HG02885 (cell line): ENCODE measurements at regions not wholly inside any gene's neighbourhood (a gene's known extent, or its start where the extent isn't known, plus 50 kb on each side); places are given as distances from the start of the nearest gene placed in this dataset.
"Not testable (repeated sequence)": the region's sequence is repeated elsewhere in the genome, so short reads cannot be mapped to it uniquely, and the experiment has no call there.

Experiments
- ATAC-seq: cut with Tn5 transposase; IDR thresholded peaks from one replicate; pipeline ENCODE4 v1.9.1; 2021; ENCODE audit warnings: mild to moderate bottlenecking; ENCODE audit not compliant: unreplicated experiment, poor library complexity

DNA sequence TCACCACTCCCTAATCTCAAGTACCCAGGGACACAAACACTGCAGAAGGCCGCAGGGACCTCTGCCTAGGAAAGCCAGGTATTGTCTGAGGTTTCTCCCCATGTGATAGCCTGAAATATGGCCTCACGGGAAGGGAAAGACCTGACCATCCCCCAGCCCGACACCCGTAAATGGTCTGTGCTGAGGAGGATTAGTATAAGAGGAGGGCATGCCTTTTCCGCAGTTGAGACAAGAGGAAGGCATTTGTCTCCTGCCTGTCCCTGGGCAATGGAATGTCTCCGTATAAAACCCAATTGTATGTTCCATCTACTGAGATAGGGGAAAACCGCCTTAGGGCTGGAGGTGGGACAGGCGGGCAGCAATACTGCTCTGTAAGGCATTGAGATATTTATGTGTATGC, 1082.1 kb downstream of the UQCRFS1 start:
- ATAC-seq, result not testable (repeated sequence)

DNA sequence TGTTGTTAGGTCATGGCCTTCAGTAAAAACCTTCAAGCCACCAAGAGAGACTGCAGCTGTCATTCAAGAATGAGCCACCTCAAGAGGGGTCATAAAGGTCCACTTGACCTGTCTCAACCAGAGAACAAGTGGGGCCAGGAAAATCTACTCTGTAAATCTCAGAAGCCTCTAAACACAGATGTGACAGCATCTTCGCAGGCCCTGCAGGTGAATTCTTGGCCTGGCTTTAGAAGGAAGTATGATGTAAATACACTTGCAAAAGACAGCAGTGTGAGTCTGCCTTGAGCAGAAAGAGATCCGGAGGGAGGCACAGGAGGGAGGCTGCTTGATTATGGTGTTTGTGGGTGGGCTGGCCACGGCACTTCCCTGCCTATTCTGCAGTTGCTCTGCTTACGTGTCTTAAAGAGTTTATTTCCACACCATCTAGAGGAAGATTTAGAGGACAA, 1082.9 kb downstream of the UQCRFS1 start:
- no peak for ATAC-seq

DNA sequence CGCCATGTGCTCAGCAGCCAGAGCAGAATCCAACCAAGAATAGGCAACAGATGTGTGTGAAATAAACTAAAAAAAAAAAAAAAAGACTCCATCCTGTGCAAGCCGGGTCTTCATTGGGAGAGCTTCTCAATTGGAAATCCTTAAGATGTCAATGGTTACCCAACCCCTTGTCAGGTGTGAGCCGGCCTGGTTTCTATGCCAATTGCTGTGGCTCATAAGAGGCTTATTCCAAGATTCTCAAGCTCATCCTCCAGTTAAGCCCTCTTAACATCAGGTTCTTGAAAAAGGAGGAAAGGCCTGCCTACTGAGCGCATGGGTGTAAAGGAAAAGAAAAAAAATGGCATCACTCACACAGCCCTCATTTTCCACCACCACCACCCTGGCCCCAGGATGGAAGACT, 1084.6 kb downstream of the UQCRFS1 start:
- ATAC-seq, result no peak

DNA sequence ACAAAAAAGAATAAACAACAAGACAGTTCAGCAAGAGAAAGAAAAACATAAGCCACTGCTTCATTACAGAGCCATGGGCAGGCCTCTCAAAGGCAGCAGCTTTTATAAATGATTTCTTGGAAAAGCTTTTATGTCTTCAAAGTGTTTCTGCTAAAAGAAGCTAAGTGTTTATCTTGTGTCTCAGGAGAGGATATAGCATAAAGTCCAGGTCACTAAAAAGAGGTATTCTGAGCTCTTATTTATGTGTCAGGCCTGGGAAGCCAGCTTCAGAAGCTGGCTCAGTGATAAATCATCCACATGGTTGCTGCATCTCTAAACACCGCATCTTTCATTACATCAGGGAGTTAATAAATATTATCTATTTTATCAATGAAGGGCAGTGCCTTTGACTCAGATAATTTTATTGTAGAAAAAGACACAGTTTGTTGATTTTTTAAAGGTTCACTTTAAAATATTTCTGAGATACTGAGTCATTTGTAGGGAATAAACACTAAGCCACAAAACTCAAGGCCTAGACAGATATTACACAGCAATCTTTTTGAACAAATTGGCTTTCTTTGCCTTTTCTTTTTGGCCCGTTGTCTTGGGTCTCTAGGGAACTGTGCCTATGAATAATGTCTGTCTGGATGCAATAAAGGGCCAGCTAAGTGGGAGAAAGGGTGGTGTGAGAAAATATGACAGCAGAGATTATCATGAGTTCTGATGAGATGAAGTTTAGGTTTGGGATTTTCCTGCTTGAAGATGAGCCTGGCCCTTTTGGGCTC, 1086.6 kb downstream of the UQCRFS1 start:
- ATAC-seq, result no peak

DNA sequence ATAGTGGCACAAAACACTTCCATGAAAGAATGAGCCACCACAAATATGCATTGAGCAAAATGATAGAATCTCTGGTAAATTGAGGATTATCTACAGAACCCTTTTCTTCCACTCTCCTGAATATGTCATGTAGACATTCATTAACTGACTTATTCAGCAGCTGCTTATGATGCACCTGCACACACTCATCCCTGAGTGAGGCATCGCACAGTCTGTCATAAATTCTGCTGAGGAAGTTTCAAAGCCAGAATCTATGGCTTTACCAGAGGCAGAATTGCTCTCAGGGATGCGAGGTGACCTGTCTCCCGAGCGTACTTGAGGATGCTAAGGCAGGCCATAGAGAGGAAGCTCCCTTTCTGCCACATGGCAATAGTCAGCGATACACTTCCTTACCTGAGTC, 1090.2 kb downstream of the UQCRFS1 start:
- no peak for ATAC-seq

DNA sequence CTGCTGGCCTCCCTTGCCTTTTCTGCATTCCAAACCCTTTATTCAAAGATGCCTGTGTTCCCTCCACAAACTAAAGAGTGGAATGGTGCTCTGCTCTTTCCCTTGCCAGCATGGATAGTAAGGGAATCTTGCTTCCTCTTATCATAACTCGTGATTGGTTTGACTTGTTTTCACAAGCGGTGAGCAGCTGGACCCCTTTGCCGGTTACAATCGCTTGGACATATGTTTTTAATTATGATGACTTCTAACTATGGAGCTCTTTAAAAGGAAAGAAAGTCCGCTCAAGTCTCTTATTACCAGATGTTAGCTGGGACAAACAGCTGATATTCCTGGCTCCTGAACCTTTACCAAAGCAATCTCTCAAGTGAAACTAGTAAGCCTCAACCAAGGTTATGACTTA, 1094.7 kb downstream of the UQCRFS1 start:
- no peak for ATAC-seq

DNA sequence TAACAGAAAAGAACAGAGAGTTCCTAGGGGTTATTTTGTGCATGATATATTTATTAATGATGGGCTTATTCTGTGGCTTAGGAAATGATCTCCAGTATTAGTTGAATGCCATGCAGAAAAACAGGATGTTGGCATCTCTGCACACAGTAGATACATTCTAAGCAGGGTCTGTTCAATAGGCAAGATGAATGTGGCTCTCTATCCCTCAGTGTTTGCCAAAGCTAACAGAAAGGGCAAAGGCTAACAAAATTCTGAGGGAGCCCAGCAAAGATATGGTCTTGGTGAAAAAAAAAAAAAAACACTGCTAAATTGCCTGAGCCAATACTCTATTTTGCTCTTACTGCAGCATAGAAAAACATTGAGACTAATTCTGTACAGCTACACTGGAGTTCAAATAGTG, 1095.8 kb downstream of the UQCRFS1 start:
- no peak for ATAC-seq

DNA sequence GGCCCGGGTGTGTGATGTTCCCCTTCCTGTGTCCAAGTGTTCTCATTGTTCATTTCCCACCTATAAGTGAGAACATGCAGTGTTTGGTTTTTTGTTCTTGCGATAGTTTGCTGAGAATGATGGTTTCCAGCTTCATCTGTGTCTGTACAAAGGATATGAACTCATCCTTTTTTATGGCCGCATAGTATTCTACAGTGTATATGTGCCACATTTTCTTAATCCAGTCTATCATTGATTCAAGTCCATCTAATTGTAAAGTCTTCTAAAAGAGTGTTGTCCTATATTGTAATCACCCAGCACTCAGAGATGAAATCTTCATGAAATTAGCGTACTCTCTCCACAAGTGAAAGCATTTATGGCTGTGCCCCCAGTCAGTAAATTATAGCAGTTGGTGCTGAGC, 1096.6 kb downstream of the UQCRFS1 start:
- ATAC-seq, result not testable (repeated sequence)

DNA sequence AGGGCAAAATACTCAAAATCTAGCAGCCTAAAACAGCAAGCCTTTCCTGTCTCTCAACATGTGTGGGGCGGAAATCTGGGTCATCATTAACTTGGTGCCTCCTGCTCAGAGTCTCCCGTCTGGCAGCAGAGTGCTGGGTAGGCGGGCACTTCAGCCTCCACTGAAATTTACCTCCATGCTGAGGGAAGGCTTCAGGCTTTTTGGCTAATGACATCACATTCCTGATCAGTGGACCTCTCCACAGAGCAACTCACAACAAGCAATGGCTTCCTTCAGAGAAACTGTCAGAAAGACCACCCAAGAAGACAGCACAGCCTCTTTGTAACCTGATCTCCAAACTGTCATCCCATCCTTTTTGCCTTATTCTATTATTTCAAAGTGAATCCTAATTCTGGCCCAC, 1109.0 kb downstream of the UQCRFS1 start:
- ATAC-seq, result no peak

DNA sequence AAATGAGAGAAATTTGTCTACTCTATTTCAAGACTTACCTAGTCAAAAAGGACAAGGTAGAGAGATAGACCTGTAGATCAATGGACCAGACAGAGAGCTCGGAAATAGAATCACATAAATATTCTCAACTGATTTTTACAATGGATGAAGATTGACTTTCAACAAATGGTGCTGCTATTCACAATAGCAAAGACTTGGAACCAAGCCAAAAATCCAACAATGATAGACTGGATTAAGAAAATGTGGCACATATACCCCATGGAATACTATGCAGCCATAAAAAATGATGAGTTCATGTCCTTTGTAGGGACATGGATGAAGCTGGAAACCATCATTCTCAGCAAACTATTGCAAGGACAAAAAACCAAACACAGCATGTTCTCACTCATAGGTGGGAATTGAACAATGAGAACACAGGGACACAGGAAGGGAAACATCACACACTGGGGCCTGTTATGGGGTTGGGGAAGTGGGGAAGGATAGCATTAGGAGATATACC, 1128.2 kb downstream of the UQCRFS1 start:
- ATAC-seq, result not testable (repeated sequence)

DNA sequence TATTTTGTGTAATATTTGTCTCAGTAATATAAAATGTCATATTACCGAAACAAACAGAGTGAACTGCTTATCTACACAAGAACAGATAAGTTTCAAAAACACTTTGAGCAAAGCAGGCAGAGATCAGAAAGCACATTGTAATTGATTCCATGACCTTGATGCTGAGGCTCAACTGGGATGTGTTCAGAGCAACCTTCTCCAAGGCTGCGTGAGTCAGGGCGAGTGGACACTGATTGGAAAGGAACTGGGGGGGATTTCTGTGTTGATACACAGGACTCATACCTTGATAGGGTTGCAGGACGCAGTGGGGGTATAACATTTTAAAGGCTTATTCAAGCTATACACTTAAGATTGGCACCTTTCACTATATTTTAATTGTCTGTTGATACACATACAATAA, 1136.3 kb downstream of the UQCRFS1 start:
- no peak for ATAC-seq

DNA sequence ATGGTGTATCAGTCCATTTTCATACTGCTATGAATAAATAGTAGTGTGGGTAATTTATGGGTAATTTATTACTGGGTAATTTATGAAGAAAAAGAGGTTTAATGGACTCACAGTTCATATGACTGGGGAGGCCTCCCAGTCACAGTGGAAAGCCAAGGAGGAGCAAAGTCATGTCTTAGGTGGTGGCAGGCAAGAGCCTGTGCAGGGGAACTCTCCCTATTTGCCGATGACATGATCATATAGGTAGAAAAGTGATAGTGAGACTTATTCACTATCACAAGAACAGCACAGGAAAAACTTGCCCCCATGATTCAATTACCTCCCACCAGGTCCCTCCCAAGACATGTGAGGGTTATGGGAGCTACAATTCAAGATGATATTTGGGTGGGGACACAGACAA, 1137.7 kb downstream of the UQCRFS1 start:
- no peak for ATAC-seq

DNA sequence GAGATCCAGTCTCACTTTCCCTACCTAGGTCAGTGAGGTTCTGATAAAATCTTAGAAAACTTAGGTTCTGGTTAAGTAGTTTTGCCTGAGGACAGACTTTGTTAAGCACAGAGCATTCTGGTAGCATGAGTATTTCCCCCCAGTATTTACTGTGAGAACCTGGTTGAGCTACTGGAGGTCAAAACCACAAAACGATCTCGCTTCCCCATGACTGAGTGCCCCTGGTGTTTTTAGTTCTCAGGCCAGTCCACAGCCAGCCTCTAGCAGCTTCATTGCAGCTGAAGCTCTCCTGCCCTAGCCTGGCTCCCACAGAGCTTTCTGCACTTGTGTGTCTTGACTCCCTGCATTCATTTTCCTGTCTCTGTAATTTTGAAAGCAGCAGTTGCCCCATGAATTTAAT, 1138.2 kb downstream of the UQCRFS1 start:
- ATAC-seq, result no peak

DNA sequence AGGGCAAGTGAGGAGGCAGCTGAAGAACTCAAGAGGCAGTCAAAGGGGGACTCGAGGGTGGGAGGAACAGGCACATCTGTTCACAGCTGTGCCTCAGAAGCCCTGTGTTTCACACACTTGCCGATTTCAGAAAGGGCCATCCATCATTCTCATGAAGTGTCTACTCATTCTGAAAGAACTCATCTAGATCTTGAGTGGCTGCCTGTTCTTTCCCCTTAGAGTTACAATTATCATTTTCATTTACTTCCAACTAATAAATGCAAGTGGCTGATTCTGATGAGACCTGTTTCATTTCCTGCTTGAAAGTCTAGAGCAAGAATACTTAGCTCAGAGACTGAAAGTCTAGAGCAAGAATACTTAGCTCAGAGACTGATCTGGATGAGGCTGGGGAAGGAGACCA, 1145.1 kb downstream of the UQCRFS1 start:
- no peak for ATAC-seq

DNA sequence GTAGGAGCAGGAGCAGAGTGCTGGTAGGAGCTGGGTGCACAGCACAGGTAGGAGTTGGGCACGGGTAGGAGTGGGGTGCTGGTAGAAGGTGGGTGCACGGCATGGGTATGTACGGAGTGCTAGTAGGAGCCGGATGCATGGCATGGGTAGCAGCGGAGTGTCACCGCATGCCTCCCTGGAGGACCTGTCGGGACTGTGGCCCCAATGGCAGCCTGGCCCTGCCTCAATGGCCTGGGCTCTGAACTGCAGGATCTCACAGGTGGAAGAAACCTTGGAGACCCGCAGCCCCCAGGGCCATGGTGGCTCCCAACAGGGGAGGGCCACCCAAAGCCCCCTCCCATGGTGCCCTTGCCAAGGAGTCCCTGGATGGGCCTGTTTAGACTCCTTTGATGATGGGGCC, 1146.0 kb downstream of the UQCRFS1 start:
- ATAC-seq, result no peak

DNA sequence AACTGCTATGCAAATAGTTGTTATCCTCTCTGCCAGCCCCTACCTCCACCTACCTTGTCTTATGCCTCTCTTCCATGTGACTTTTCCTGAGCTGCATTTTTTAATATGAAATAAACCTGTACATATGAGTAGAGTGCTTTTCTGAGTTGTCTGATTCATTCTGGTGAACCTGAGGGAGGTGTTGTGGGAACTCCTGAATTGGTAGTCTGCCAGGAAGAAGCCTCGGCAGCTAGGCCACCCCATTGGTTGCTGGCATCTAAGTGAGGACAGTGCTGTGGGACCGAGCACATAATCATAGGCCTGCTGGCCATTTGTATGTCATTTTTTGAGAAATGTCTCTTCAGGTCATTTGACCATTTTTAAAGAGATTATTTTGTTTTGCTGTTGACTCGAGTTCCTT, 1146.8 kb downstream of the UQCRFS1 start:
- no peak for ATAC-seq

DNA sequence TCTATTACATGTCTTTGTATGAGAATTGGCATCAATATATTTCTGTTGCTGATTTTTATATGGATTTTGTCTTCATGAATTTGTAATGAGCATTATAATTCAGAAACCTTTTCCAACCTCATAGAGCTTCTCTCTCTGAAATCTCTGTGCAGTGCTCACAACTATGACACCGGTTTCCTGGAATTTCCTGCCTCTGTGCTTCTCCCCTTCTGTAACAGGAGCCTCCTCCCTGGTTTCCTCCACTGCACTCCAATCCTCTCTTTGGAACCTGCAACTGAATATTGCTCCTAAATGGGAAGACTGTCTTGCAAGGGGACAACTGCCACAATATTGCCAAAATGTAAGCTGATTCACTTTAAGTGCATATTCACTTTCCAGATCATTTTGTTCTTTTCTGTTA, 1147.9 kb downstream of the UQCRFS1 start:
- no peak for ATAC-seq

DNA sequence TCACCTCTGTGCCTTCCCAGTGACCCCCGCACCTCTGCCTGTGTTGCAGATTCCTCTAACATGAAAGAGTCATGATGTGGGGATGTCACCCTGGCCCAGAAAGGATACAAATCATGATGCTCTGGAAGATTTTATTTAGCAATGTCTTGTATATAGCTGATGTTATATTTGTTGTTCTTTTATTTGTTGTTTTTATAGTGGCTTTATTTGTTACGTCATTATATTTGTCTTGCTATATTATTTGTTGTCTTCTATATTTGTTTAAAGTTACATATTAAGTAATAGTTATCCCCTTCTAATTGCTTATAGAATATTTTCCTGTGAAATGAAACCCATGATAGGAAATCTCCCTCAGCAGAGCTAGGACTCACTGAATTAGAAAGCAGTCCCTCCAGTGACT, 1149.2 kb downstream of the UQCRFS1 start:
- ATAC-seq, result no peak

DNA sequence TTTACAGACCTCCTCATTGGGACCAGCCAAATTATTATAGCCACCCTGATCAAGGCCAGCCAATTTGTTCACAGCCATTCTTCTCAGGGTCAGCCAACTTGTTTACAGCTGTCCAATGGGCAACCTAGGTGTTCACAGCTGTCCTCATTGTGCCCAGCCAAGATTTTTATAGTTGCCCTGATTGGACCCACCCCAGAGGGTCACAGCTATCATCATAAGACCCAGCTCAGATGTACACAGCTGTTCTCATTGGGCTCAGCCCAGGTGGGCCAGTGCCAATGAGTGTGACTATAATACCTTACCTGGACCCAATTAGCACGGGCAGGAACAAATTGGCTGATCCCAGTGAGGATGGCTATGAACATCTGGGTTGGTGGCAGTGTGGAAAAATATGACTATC, 1151.8 kb downstream of the UQCRFS1 start:
- no peak for ATAC-seq

DNA sequence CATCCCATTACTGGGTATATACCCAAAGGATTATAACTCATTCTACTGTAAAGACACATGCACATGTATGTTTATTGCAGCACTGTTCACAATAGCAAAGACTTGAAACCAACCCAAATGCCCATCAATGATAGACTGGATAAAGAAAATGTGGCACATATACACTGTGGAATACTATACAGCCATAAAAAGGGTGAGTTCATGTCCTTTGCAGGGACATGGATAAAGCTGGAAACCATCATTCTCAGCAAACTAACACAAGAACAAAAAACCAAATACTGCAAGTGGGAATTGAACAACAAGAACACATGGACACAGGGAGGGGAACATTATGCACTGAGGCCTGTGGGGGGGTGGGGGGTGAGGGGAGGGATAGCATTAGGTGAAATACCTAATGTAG, 1155.9 kb downstream of the UQCRFS1 start:
- ATAC-seq, result not testable (repeated sequence)

DNA sequence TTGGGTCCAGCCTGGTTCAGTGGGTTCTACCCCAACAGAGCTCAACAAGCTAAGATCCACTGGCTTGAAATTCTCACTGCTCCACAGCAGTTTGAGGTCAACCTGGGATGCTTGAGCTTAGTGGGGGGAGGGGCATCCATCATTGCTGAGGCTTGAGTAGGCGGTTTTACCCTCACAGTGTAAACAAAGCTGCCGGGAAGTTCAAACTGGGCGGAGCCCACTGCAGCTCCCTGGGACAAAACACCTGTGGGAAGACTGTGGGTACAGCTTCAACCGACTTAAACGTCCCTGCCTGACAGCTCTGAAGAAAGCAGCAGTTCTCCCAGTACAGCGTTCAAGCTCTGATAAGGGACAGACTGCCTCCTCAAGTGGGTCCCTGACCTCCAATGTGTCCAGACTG, 1161.9 kb downstream of the UQCRFS1 start:
- ATAC-seq, result no peak

DNA sequence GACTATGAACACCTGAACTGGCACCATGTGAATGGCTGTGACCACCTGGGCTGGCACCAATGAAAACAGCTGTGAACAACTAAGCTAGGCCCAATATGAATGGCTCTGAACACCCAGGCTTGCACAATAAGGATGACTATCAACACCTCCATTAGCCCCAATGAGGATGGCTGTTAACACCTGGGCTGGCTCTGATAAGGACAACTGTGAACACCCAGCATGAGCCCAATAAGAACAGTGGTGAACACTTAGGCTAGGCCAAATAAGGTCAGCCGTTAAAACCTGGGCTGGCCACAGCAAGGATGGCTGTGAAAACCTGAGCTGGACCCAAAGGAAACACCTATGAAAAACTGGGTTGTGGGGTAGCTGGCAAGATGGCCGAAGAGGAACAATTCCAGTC, 1163.1 kb downstream of the UQCRFS1 start:
- ATAC-seq, result no peak
